ENCODE measurements at regions not wholly inside any gene's neighbourhood (a gene's known extent, or its start where the extent isn't known, plus 50 kb on each side); places are given as distances from the start of the nearest gene placed in this dataset.

DNA sequence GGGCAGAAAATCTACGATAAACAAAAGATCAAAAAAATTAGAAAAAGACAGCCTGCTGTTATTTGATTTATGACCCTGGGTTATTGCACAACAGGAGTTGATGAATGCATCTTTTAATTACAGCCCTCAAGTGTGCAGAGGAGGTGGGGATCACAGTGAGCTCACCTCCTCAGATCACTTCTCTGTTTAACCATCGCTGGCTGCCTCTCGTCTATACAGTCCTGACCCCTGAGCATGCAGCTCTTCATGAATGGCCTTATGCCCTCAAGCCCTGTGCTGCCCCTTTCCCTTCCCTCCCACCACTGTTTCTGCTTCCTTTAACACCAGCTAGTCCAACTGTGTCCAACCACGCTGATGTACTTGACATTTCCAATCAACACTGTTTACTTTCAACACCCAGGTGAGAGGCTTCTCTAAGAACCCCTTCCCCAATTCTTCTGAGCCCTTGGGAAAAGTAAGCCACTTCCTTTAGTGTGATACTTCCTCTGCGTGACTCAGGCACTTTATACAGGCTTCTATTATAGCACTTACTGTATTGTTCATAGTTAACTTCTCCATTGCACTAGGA lies 60.6 kb upstream of the RIPOR2 start:
- Histone ChIP-seq H3K23ac (ENCODE audit: insufficient read length) (no peak overlapping the region), H4K5ac (ENCODE audit: insufficient read length, low read depth, low read length) (no peak overlapping the region), H3K79me2 (ENCODE audit: control insufficient read depth in 1 of 2, insufficient read depth in 2 of 2, low read length in 2 of 2) (no peaks in the 10 kb centered on the region), H2AK5ac (ENCODE audit: low read depth, low read length) (no peak overlapping the region), H3K9ac (replicated peaks in 1 of 4; ENCODE audit: extremely low read depth in 1 of 4, low read depth in 3 of 4, low read length in 3 of 4) (no peak overlapping the region; a peak in 1 of 7 replicates), H3K23me2 (ENCODE audit: low read depth, low read length) (no peaks in the 10 kb centered on the region), H4K20me1 (replicated peaks in 1 of 2; ENCODE audit: control insufficient read depth in 1 of 2, insufficient read depth in 2 of 2, low read length in 2 of 2) (no peaks in the 10 kb centered on the region), H3K14ac (ENCODE audit: insufficient read length) (no peak overlapping the region), H3K9me3 (ENCODE audit: insufficient read depth in 2 of 2, low read depth in 1 of 2, low read length in 1 of 2) (peaks cover 0 to 6% of the 10 kb centered on the region in 2 experiments; a peak in 2 of 4 replicates), H3K4ac (replicated peaks; ENCODE audit: insufficient read length, low read depth, low read length) (peak overlapping the region; percentile 11), H2BK5ac (ENCODE audit: low read depth, low read length) (peak overlapping the region; percentile 53; the same call in 1 of the 2 replicates), H3K4me1 (replicated peaks in 1 of 4; ENCODE audit: control insufficient read depth in 3 of 4, insufficient read depth in 4 of 4, low read length in 3 of 4) (peaks cover 7 to 21% (median 13%) of the 10 kb centered on the region in 4 experiments; a peak in 5 of 7 replicates), H3K27ac (ENCODE audit: low read depth, low read length) (no peak overlapping the region), H2BK20ac (ENCODE audit: low read length) (peak overlapping the region; percentile 96), H2BK12ac (ENCODE audit: low read depth, low read length) (peak overlapping the region; percentile 98; the same call in 1 of the 2 replicates), H3K4me2 (ENCODE audit: insufficient read depth in 1 of 2, low read depth in 2 of 2, low read length in 2 of 2) (no peak overlapping the region), H4K91ac (replicated peaks; ENCODE audit: insufficient read length, low read length) (peak overlapping the region; percentile 31), H4K8ac (ENCODE audit: extremely low read depth, insufficient read depth, low read length) (no peak overlapping the region), H2BK120ac (replicated peaks; ENCODE audit: low read depth, low read length) (no peak overlapping the region), H2BK15ac (ENCODE audit: low read length) (0 out of 2 replicates have a peak overlapping the region, but pooled peaks have one; percentile 54), H2AFZ (ENCODE audit: low read length) (no peak overlapping the region), H3K56ac (replicated peaks; ENCODE audit: insufficient read length, low read depth, low read length) (no peak overlapping the region), H3K4me3 (ENCODE audit: extremely low read depth in 1 of 4, insufficient read depth in 2 of 4, low read depth in 3 of 4, low read length in 4 of 4) (no peak overlapping the region), H3K18ac (ENCODE audit: extremely low read depth, low read length) (peak overlapping the region; percentile 80), H3K79me1 (ENCODE audit: low read depth, low read length) (no peaks in the 10 kb centered on the region), H3K36me3 (ENCODE audit: control insufficient read depth in 2 of 4, insufficient read depth in 4 of 4, low read length in 3 of 4) (peaks cover 0 to 6% (median 0%) of the 10 kb centered on the region in 4 experiments; a peak in 2 of 8 replicates), H3K27me3 (replicated peaks in 1 of 4; ENCODE audit: control insufficient read depth in 3 of 4, extremely low read depth in 1 of 4, insufficient read depth in 3 of 4, low read length in 3 of 4) (no peaks in the 10 kb centered on the region)
- DNase-seq (ENCODE audit: low read depth in 1 of 2, low spot score in 2 of 2) (no peak), FAIRE-seq (no peak)
- WGBS, 2 experiments (ENCODE audit: extremely low coverage in 1 of 2, insufficient coverage in 1 of 2, insufficient read length in 1 of 2, insufficient replicate concordance in 2 of 2, low coverage in 1 of 2, low lambda C conversion rate in 2 of 2, missing lambda C conversion rate in 1 of 2), result 93% methylated on average over 5 of the region's 5 CpGs; no CpG with 5 or more reads in 1 of the 2 experiments
- ChIA-PET CTCF (ENCODE audit: partially characterized antibody) (interaction anchor here (1.1 to 3.1 kb wide), 3 partner anchors 17 to 86 kb away, joined by 3 to 10 read pairs (median 10); no protein-coding TSS in a partner anchor), POLR2A (ENCODE audit: partially characterized antibody) (interaction anchor here (1.0 to 1.2 kb wide), 2 partner anchors 15 to 85 kb away, joined by 3 read pairs; no protein-coding TSS in a partner anchor)

All from H1 (cell line).